H9 (cell line): ENCODE measurements at regions not wholly inside any gene's neighbourhood (a gene's known extent, or its start where the extent isn't known, plus 50 kb on each side); places are given as distances from the start of the nearest gene placed in this dataset.

Source experiments
- DNase-seq: peaks from one replicate; pipeline ENCODE4 v3.0.0-alpha.2; 2017
- H2AFZ ChIP-seq: one replicate; pipeline ENCODE4 v1.6.1; 2013; ENCODE audit warnings: mild to moderate bottlenecking, low read length, control low read depth, moderate library complexity
- H2AK5ac ChIP-seq: 2 replicates; pipeline ENCODE4 v1.6.1; 2013; ENCODE audit warnings: low read length, control low read depth, mixed read lengths; ENCODE audit not compliant: insufficient read length
- H2BK120ac ChIP-seq: one replicate; pipeline ENCODE4 v1.6.1; 2013; ENCODE audit warnings: low read depth, mild to moderate bottlenecking, low read length, control low read depth, inconsistent platforms; ENCODE audit not compliant: poor library complexity, severe bottlenecking
- H2BK12ac ChIP-seq: 2 replicates; pipeline ENCODE4 v1.6.1; 2013; ENCODE audit warnings: low read length, control low read depth, mixed read lengths, low read depth; ENCODE audit not compliant: insufficient read length
- H2BK15ac ChIP-seq: 2 replicates; pipeline ENCODE4 v1.6.1; 2013; ENCODE audit warnings: low read depth, low read length, control low read depth
- H2BK20ac ChIP-seq: one replicate; pipeline ENCODE4 v1.6.1; 2013; ENCODE audit warnings: low read depth, mild to moderate bottlenecking, low read length, control low read depth, inconsistent platforms; ENCODE audit not compliant: poor library complexity, severe bottlenecking
- H2BK5ac ChIP-seq: 2 replicates; pipeline ENCODE4 v1.6.1; 2013; ENCODE audit warnings: low read length, control low read depth, mixed read lengths; ENCODE audit not compliant: insufficient read length
- H3K14ac ChIP-seq: 2 replicates; pipeline ENCODE4 v1.6.1; 2013; ENCODE audit warnings: low read length, control low read depth; ENCODE audit not compliant: insufficient read depth
- H3K18ac ChIP-seq: 2 replicates; pipeline ENCODE4 v1.6.1; 2013; ENCODE audit warnings: low read depth, mild to moderate bottlenecking, mixed read lengths, low read length, control low read depth; ENCODE audit not compliant: insufficient read length
- H3K23ac ChIP-seq: 2 replicates; pipeline ENCODE4 v1.6.1; 2013; ENCODE audit warnings: low read length, control low read depth, mixed read lengths, low read depth; ENCODE audit not compliant: insufficient read length
- H3K23me2 ChIP-seq: 2 replicates; pipeline ENCODE4 v1.6.1; 2013; ENCODE audit warnings: low read depth, mild to moderate bottlenecking, mixed read lengths, low read length, control low read depth; ENCODE audit not compliant: insufficient read length, poor library complexity, severe bottlenecking
- H3K27ac ChIP-seq: 2 replicates; pipeline ENCODE4 v1.5.1; 2013; ENCODE audit warnings: low read length, control low read depth, mixed read lengths, low read depth; ENCODE audit not compliant: insufficient read length
- H3K27me3 ChIP-seq: 2 replicates; pipeline ENCODE4 v1.6.1; 2013; ENCODE audit warnings: low read length, control low read depth, inconsistent platforms; ENCODE audit not compliant: insufficient read depth
- H3K4ac ChIP-seq: 2 replicates; pipeline ENCODE4 v1.6.1; 2013; ENCODE audit warnings: low read depth, mild to moderate bottlenecking, control low read depth, inconsistent platforms, low read length, moderate library complexity
- H3K4me1 ChIP-seq: 2 replicates; pipeline ENCODE4 v1.6.1; 2013; ENCODE audit warnings: low read length, control low read depth, inconsistent platforms; ENCODE audit not compliant: insufficient read depth
- H3K4me2 ChIP-seq: 2 replicates; pipeline ENCODE4 v1.6.1; 2013; ENCODE audit warnings: low read length, control low read depth, mixed read lengths; ENCODE audit not compliant: insufficient read length, insufficient read depth
- H3K56ac ChIP-seq: 2 replicates; pipeline ENCODE4 v1.6.1; 2013; ENCODE audit warnings: low read depth, mild to moderate bottlenecking, mixed read lengths, low read length, control low read depth; ENCODE audit not compliant: insufficient read length
- H3K79me1 ChIP-seq: 2 replicates; pipeline ENCODE4 v1.6.1; 2013; ENCODE audit warnings: low read depth, mild to moderate bottlenecking, moderate library complexity, low read length, control low read depth, inconsistent platforms; ENCODE audit not compliant: insufficient read depth, poor library complexity, severe bottlenecking
- H3K79me2 ChIP-seq: 2 replicates; pipeline ENCODE4 v1.6.1; 2013; ENCODE audit warnings: low read length, control low read depth, inconsistent platforms; ENCODE audit not compliant: insufficient read depth
- H3K9ac ChIP-seq: 2 replicates; pipeline ENCODE4 v1.6.1; 2013; ENCODE audit warnings: low read length, control low read depth, mixed read lengths; ENCODE audit not compliant: insufficient read length; ENCODE audit errors: extremely low read depth
- H3K9me3 ChIP-seq: one replicate; pipeline ENCODE4 v1.6.1; 2013; ENCODE audit warnings: low read depth, low read length, inconsistent platforms; ENCODE audit not compliant: control insufficient read depth
- H3T11ph ChIP-seq: one replicate; pipeline ENCODE4 v1.6.1; 2013; ENCODE audit warnings: mild to moderate bottlenecking, low read length, control low read depth, inconsistent platforms
- H4K20me1 ChIP-seq: one replicate; pipeline ENCODE4 v1.6.1; 2013; ENCODE audit not compliant: control insufficient read depth, insufficient read length, insufficient read depth
- H4K5ac ChIP-seq: 2 replicates; pipeline ENCODE4 v1.6.1; 2013; ENCODE audit warnings: low read depth, mild to moderate bottlenecking, mixed read lengths, low read length, control low read depth; ENCODE audit not compliant: insufficient read length
- H4K8ac ChIP-seq: replicated peaks from 2 replicates; pipeline ENCODE4 v1.6.1; 2013; ENCODE audit warnings: low read length, control low read depth, mixed read lengths, low read depth; ENCODE audit not compliant: insufficient read length
- H4K91ac ChIP-seq: 2 replicates; pipeline ENCODE4 v1.6.1; 2013; ENCODE audit warnings: low read depth, mild to moderate bottlenecking, moderate library complexity, mixed read lengths, low read length, control low read depth; ENCODE audit not compliant: insufficient read length
- H3K27ac Mint-ChIP-seq, 3 experiments: 2 replicates in 2 of 3; 3 replicates in 1 of 3; pipeline ENCODE4 v1.8.0; 2020 to 2021; ENCODE audit warnings: mixed read lengths in 3 of 3, mild to moderate bottlenecking in 1 of 3, moderate library complexity in 1 of 3
- H3K27me3 Mint-ChIP-seq: 2 replicates; pipeline ENCODE4 v1.8.0; 2021; ENCODE audit warnings: low read depth, mild to moderate bottlenecking, moderate library complexity, mixed read lengths
- H3K36me3 Mint-ChIP-seq, 3 experiments: 2 replicates in 2 of 3; 3 replicates in 1 of 3; pipeline ENCODE4 v1.8.0; 2020 to 2021; ENCODE audit warnings: low read depth in 3 of 3, mixed read lengths in 3 of 3; ENCODE audit not compliant: insufficient read depth in 1 of 3
- H3K4me1 Mint-ChIP-seq, 2 experiments: 2 replicates each; pipeline ENCODE4 v1.8.0; 2020; ENCODE audit warnings: mixed read lengths in 2 of 2
- H3K4me3 Mint-ChIP-seq, 2 experiments: 2 replicates in 1 of 2; 3 replicates in 1 of 2; pipeline ENCODE4 v1.8.0; 2020 to 2021; ENCODE audit warnings: mild to moderate bottlenecking in 2 of 2, mixed read lengths in 2 of 2, moderate library complexity in 1 of 2
- H3K9me3 Mint-ChIP-seq, 2 experiments: 2 replicates in 1 of 2; 3 replicates in 1 of 2; pipeline ENCODE4 v1.8.0; 2020; ENCODE audit warnings: mild to moderate bottlenecking in 2 of 2, mixed read lengths in 2 of 2, moderate library complexity in 1 of 2
- WGBS: extraction: QIAGEN DNeasy Blood & Tissue Kit; methylation state at CpG from one replicate; pipeline ENCODE4 v1.1.7; 2013; ENCODE audit warnings: missing lambda C conversion rate, low lambda C conversion rate, mixed read lengths; ENCODE audit not compliant: insufficient read length; ENCODE audit errors: extremely low coverage; 5-methylcytosine and 5-hydroxymethylcytosine counted together
- TF ChIP-seq, protein P1 (sequence below): fragments of 200-600 bp; sonication (generic); conservative IDR thresholded peaks from 3 replicates; pipeline ENCODE4 v1.8.0; 2021; ENCODE audit warnings: antibody characterized with exemption, mild to moderate bottlenecking

DNA sequence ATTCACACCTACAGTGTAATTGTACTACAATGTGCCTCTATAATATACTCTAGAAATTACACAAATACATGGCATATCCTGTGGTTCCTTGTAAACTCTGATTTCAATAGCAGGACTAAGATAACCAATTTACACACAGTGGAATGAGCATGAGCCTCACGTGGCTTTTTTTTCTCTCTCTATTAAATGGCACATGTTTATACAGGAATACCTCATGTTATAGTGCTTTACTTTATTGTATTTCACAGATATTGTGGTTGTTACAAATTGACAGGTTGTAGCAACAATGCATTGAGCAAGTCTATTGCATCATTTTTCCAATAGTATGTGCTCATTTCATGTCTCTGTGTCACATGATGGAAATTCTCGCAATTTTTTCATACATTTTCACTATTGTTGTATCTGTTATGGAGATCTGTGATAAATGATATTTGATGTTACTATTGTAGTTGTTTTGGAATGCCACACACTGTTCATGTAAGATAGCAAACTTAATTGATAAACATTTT, 260.0 kb downstream of the FSIP2 start:
- no peak overlapping the region for H2BK12ac ChIP-seq
- H4K8ac ChIP-seq: no peak overlapping the region
- no CpG with 5 or more reads among the region's 2 CpGs for WGBS
- H3K4ac ChIP-seq: no peak overlapping the region
- no peak overlapping the region for H3K18ac ChIP-seq
- no peak overlapping the region for H3T11ph ChIP-seq
- no peaks in the 10 kb centered on the region for H3K9me3 ChIP-seq
- no peak overlapping the region for H2AK5ac ChIP-seq
- no peak overlapping the region for H2BK120ac ChIP-seq
- H3K9me3 Mint-ChIP-seq: no peaks in the 10 kb centered on the region
- H3K4me2 ChIP-seq: no peak overlapping the region
- no peaks in the 10 kb centered on the region for H3K27me3 ChIP-seq
- H3K23me2 ChIP-seq: no peaks in the 10 kb centered on the region
- no peaks in the 10 kb centered on the region for H3K79me2 ChIP-seq
- no peak overlapping the region for H3K4me3 Mint-ChIP-seq
- no peaks in the 10 kb centered on the region for H4K20me1 ChIP-seq
- no peaks in the 10 kb centered on the region for H3K79me1 ChIP-seq
- H3K23ac ChIP-seq: no peak overlapping the region
- TF ChIP-seq, protein P1, sequence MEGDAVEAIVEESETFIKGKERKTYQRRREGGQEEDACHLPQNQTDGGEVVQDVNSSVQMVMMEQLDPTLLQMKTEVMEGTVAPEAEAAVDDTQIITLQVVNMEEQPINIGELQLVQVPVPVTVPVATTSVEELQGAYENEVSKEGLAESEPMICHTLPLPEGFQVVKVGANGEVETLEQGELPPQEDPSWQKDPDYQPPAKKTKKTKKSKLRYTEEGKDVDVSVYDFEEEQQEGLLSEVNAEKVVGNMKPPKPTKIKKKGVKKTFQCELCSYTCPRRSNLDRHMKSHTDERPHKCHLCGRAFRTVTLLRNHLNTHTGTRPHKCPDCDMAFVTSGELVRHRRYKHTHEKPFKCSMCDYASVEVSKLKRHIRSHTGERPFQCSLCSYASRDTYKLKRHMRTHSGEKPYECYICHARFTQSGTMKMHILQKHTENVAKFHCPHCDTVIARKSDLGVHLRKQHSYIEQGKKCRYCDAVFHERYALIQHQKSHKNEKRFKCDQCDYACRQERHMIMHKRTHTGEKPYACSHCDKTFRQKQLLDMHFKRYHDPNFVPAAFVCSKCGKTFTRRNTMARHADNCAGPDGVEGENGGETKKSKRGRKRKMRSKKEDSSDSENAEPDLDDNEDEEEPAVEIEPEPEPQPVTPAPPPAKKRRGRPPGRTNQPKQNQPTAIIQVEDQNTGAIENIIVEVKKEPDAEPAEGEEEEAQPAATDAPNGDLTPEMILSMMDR: no peak
- no peak overlapping the region for H3K9ac ChIP-seq
- H3K36me3 Mint-ChIP-seq: no peaks in the 10 kb centered on the region
- peaks cover 2% of the 10 kb centered on the region in 2 experiments; a peak in 3 of 4 replicates for H3K4me1 Mint-ChIP-seq
- H2BK20ac ChIP-seq: no peak overlapping the region
- H4K91ac ChIP-seq: no peak overlapping the region
- no peak overlapping the region for H4K5ac ChIP-seq
- no peak overlapping the region for H2AFZ ChIP-seq
- no peaks in the 10 kb centered on the region for H3K27me3 Mint-ChIP-seq
- H3K56ac ChIP-seq: no peak overlapping the region
- no peak overlapping the region; a peak in 1 of 7 replicates for H3K27ac Mint-ChIP-seq
- H3K4me1 ChIP-seq: no peaks in the 10 kb centered on the region
- no peak overlapping the region for H3K27ac ChIP-seq
- H2BK5ac ChIP-seq: no peak overlapping the region
- no peak overlapping the region for H3K14ac ChIP-seq
- H2BK15ac ChIP-seq: no peak overlapping the region
- no peak for DNase-seq
